GM19035 (cell line): ENCODE measurements at regions not wholly inside any gene's neighbourhood (a gene's known extent, or its start where the extent isn't known, plus 50 kb on each side); places are given as distances from the start of the nearest gene placed in this dataset.

Experiments used
- ATAC-seq: cut with Tn5 transposase; IDR thresholded peaks from one replicate; pipeline ENCODE4 v1.9.1; 2021; ENCODE audit not compliant: unreplicated experiment

GRCh38 chr6:19638931-19639330 is 198.2 kb upstream of the ID4 start:
- ATAC-seq = no peak

DNA sequence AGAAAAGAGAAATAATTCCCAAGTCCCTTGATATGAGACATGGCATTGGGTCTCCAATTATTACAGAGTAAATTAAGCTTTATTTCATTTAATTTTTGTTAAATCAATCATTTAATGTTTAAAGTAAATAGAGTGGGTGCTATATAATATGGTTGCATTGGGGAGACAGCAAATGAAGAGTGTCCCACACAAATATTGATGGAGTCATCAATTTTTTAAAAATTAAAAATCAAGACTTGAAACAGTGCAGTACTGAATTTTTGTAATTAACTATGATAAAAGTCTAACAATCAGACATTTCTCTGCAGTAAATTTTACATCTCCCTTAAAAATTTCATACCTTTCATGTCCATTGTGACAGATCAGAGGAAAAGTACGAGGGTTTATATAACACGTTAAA is 193.9 kb upstream of the ID4 start:
- ATAC-seq = no peak

DNA sequence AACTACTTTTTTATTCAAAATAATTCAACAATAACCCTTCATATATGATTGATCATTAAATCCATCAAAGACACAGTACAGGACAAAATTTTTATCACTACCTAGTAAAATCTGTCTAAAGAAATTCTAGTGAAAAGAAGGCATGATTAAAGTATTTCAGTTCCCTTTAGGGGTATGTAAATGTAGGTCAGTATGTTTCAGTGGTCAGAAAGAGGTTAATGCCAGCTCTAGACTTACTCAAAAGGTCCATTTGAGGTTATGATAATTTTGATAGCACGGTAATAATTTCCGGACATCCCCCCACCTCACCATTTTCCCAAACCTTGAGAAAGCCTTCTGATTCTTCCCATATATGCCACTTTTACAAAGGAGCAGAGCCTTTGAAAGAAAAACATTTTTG is 193.5 kb upstream of the ID4 start:
- no peak for ATAC-seq

DNA sequence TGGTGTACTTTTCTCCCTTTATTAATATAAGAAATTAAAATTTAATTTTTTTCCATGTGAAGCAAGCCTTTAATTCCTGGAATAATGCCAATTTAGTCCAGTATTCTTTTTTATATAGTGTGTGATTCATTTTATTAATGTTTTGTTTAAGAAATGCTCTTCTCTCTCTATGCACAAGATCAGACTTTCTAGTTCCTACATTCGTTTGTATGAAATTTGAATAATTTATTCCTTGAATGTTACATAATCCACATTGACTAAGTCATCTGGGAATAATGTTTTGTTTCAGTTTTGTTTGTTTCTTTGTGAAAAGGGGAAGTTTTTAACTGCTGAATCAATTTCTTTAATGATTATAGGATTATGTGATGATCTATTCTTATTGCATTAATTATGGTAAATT is 181.4 kb upstream of the ID4 start:
- ATAC-seq = no peak

DNA sequence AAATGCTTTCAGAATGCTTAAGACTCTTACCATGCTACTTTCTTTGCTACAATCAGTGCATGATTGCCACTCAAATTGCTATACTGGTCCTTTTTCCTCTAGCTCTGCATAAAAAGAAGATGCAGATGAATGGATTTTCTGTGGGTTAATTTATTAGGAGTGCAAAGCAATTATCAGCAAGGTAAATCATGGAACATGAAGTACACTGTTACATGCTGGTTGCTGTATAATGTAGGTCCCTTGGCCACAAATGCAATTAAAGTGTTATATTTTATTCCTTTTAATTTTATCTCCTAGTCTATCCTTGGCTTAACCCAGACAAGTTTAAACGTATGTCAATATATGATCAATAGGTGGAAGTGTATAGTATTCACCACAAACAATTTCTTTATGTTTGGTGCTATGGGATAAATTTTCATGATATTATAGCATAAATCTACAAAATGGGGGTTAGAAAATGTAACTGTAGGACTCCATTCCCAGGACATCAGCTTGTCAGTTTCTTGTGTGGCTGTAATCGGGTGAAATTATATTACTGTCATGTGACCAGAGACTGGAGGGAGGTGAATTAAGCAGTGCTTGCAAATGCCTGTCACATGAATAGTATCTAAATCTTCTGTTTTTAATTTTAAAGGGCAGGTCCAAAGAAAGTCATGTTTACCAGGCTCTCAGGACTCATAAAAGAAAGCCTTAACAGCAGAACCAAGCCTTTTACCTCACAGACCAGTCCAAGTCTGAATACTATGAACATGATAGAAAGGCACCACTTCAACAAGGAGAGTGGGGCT is 176.9 kb upstream of the ID4 start:
- ATAC-seq = no peak

DNA sequence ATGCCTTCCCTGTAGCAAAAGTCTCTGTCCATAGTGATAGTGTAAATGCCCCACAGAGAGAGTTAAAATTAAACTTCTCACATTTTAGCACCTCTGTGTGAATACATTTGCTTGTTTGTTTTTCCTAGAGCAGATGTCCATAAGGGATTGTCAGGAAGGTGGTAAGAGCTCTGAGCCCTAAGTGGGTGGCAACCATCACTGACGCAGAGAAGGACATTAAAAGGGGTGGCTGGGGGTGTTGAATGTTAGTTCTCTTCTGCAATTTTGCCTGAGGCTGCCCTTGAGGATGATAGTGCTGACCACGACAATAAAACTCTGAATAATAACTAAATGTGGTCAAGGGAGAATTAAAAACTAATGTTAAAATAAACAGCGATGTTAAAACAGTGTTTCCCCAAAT is 174.3 kb upstream of the ID4 start:
- no peak for ATAC-seq

DNA sequence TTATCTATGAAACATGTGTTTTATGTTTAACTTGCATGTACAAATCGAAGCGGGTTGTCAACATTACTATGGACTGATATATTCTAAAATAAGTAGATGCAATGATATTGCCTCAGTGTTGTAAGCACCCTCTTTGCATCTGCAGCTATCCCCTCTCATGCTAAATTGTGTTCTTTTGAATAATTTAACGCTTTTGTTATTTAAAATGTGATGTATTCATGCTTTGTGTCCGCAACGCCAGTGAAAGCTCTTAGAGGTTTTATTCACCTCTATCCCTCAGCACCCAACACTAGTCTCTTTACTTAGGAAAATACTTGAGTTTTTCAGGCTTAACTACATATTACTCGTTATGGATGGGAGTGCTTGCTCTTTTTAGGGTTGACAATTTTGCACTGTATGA is 173.7 kb upstream of the ID4 start:
- ATAC-seq = no peak

GRCh38 chr6:19664050-19664449 is 173.1 kb upstream of the ID4 start:
- no peak for ATAC-seq

DNA sequence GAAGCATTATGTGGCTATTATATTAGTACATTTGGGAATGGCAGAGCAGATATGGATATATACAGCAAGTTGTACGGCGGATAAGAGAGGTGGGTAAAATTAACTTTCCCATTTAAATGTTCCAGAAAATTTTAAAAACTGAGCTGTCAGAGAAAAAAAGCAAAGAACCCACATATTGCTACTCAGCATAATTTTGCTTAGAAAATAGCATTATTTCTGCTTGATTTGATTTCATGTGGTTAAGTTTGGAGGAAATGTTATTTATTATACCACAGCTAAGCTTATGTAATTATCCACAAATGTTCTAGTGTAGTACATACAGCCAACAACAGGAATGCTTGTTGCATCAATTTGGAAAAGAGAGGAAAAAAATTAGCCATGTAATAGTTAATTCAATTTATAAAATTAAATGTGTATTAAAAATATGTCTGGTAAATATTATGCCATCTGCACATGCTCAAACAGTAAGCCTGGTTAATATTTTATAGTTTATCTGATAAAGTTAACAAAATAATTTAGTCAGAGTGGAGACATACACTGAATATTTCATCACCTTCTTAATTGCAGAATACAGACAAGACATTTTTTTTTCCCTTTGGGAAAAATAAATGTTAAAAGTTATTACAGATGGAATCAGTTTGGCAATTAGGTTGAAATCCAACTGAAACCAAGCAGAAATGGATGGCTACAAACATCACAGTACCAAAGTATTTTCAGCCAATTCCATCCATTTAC is 172.1 kb upstream of the ID4 start:
- ATAC-seq = no peak

- ATAC-seq = no peak
Measured at GRCh38 chr6:19665613-19665909, 171.6 kb upstream of the ID4 start.

- ATAC-seq = no peak
Measured at GRCh38 chr6:19668710-19669109, 168.5 kb upstream of the ID4 start.

DNA sequence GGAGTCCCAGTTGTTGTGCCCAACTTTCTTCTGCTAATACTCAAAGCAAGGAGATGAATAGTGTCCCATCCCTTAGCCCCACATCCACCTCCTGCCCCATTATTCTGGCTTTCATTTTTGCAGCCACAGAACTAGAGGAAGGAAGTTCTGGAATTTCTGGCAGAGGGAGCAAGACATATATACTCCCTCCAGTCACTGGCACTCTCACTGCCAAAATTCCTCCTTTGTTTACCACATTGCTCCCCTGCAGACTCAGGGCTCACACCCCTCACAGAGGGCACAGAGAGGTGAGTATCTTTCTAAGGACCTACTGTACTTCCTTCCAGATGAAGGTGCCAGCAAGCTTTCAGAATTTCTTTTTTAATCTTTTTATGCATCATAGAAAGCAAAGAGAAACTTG is 168.0 kb upstream of the ID4 start:
- no peak for ATAC-seq

DNA sequence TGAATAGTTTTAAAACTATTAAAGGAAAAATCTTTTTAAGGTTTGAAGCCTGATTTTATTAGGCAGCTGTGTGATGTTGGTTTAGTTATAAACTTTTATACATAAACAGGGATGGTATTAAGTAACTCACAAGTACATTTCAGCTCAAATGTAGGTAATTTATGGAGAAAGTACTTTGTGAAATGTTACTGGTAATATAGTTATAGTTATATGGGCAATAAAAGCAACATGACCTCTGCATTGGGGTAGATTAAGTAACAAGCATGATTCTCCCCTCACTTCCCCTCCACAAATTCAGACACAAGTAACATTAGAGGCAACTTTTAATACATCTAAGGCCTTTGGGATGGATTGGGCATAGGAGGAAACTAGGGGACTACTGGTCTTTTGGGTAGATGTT is 154.3 kb upstream of the ID4 start:
- ATAC-seq = no peak

DNA sequence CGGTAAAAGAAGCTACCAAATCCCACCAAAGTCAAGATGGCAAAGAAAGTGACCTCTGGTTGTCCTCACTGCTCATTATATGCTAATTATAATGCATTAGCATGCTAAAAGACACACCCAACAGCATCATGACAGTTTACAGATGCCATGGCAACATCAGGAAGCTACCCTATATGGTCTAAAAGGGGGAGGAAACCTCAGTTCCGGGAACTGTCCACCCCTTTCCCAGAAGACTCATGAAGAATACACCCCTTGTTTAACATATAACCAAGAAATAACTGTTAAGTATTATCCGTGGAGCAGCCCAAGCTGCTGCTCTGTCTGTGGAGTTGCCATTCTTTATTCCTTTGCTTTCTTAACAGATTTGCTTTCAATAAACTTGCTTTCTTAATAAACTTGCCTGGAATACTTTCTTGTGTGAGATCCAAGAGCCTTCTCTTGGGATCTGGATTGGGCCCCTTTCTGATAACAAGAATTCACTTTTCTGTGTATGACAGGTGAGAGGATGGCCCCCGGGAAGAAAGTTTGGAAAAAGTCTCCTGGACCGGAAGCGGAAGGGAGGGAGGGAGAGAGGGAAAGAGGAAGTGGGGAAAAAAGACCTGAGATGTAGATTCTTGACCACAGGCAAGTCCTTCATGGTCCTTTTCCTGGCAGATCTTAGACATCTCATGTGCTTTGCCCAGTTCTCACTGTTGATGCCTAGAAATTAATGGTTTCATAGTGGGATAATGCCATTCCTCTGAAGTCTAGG is 146.7 kb upstream of the ID4 start:
- no peak for ATAC-seq

GRCh38 chr6:19691465-19692167 is 145.6 kb upstream of the ID4 start:
- ATAC-seq = no peak

GRCh38 chr6:19692506-19693298 is 144.5 kb upstream of the ID4 start:
- ATAC-seq = no peak

- ATAC-seq = no peak
Measured at GRCh38 chr6:19694697-19695096, 142.5 kb upstream of the ID4 start.

GRCh38 chr6:19697744-19698290 is 139.4 kb upstream of the ID4 start:
- ATAC-seq = no peak

GRCh38 chr6:19699932-19700331 is 137.2 kb upstream of the ID4 start:
- ATAC-seq = no peak

- ATAC-seq = no peak
Measured at GRCh38 chr6:19705606-19706005, 131.6 kb upstream of the ID4 start.
